GM10266 (cell line): ENCODE measurements at regions not wholly inside any gene's neighbourhood (a gene's known extent, or its start where the extent isn't known, plus 50 kb on each side); places are given as distances from the start of the nearest gene placed in this dataset.

Experiments
- DNase-seq: peaks from one replicate; pipeline ENCODE4 v3.0.0; 2012; ENCODE audit errors: extremely low spot score
- TF ChIP-seq, protein P1 (sequence below): IDR thresholded peaks from 2 replicates; pipeline ENCODE4 v1.5.1; 2012; ENCODE audit warnings: mild to moderate bottlenecking, low read depth; ENCODE audit not compliant: control insufficient read depth, insufficient read depth; ENCODE audit errors: missing control alignments

DNA sequence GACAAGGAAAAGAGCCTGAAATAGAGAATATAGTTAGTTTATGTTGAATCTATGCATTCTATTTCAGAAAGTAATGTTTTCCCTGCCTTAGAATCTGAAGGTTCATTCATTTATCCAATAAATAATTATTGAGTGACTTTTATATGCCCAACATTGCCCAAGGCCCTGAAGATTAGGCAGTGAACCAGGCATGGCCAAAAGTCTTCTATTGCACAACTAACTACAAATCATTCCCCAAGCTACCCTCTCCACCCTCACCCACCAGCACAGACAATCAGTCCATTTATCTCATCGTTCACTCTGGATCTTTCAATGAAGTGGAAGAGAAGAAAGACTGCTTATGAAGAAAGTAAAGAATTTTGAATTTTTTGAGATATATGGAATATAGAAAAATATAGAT lies 268.4 kb downstream of the PLK2 start:
- DNase-seq: no peak

DNA sequence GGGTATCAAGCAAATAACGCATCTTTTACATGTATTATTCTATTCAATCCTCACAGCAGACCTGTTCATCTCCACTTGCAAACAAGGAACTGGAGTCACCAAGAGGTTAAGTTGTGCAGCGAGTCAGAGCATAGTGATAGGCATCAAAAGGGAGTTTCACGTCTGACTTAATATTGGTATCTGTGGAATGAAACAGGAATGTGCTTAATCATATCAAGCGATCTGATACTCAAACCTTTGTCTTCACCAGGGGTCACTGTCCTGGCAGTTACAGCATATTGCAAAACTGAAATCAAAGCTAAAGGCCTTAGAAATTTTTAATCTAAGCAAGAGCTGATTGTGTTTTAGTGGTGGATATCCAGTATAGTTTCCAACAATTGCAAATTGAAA lies 271.6 kb downstream of the PLK2 start:
- DNase-seq: no peak
- TF ChIP-seq, protein P1, sequence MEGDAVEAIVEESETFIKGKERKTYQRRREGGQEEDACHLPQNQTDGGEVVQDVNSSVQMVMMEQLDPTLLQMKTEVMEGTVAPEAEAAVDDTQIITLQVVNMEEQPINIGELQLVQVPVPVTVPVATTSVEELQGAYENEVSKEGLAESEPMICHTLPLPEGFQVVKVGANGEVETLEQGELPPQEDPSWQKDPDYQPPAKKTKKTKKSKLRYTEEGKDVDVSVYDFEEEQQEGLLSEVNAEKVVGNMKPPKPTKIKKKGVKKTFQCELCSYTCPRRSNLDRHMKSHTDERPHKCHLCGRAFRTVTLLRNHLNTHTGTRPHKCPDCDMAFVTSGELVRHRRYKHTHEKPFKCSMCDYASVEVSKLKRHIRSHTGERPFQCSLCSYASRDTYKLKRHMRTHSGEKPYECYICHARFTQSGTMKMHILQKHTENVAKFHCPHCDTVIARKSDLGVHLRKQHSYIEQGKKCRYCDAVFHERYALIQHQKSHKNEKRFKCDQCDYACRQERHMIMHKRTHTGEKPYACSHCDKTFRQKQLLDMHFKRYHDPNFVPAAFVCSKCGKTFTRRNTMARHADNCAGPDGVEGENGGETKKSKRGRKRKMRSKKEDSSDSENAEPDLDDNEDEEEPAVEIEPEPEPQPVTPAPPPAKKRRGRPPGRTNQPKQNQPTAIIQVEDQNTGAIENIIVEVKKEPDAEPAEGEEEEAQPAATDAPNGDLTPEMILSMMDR: no peak

More for the DNA sequence above, 268.4 kb downstream of the PLK2 start:
- TF ChIP-seq, protein P1: no peak

DNA sequence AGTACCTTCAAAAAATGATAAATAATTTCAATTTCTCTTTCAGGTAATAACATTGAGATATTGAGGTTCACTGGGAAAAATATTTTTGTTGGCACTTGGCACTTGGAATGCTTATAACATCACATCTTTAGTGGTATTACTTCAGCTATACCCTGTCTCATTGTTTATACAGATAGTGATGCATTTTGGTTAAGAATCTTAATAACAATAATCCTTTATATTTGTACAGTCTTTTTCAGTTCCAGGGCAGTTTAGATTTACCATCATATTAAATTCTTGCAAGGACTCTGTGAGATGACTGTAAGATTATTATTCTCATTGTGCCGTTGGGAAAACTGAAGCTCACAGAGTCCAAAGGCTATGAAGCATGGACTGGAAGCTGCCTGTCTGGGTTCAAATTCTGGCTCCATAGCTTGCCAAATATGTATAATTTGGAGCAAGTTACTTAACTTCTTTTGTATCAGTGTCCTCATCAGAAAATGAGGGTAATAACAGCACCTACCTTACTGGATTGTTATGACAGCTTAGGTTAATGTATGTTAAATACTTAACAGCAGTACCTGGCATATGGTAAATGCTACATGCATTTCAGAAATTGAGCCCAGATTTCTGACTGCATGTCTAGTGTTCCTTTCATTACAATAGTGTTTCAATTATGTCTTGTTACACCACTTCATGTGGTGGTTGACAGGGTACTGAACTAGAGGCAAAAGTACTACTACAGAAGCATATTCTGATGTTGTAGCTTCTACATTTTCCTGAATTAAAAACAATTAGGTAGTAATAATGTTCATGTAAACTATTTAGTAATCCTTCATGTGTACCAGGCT lies 272.2 kb downstream of the PLK2 start:
- DNase-seq: no peak
- TF ChIP-seq, protein P1: no peak

DNA sequence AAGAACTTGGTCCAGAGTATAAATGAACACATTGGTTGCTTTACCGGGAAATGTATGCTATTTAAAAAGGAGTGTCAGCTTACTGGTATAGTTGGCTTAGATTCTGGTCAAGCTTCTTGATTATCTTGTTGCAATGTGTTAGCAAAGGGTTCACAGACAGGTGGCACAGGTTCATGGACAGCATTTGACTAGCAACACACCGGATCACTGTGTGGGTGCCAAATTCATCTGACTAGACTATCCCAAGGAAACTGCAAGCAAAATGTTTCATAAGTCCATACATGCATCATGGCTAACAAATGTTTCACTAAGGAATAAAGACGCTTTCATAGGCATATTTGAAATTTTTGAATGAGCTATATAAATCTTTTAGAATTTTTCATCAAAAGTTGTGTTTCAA lies 274.1 kb downstream of the PLK2 start:
- DNase-seq: no peak
- TF ChIP-seq, protein P1: no peak

DNA sequence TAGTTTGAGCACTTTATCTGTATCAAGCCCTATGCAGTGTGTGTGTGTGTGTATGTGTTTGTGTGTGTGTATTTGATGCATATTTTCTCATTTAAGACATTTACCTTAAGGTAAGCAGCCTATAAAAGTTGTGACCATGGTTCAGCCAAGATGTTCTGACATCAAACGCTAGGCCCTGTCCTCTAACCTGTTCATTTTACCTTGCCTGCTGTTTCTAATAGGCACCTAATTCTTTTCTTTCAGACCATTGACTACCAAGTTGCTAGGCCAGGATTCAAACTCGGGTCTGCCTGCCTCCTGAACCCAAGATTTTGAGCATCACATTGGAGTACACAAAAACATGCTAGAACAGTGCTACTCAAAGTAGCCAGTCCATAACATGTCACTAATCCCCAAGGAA lies 274.5 kb downstream of the PLK2 start:
- TF ChIP-seq, protein P1: no peak
- DNase-seq: no peak

DNA sequence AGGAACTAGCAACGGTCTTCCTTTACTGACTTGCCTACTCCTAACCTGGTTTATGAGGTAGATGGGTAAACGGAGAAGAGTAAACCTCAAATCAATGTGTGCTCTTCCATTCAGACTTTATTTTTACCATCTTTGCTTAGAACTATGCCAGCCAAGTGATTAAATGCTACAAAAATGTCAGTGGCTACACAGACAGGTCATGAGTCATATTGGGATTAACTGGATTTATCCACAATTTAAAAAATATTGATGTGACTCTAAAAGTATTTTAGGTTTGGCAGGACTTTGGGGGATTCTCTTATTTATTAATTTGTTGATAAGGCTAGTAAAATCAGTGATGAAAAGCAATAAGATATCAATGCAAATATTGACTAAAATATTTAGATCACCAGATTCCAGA lies 275.0 kb downstream of the PLK2 start:
- DNase-seq: no peak

DNA sequence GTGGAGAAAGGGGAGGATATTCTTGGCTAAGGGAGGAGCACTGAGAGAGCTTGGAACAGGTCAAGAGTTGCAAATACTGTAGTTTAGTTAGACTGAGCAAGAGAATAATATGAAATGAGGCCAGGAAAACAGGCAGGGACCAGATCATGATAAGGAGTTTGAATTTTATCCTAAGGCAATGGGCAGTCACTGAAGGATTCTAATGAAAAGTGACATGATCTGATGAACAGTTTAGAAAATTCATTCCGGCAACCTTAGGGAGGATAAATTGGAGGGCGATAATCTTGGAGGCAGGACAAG lies 276.1 kb downstream of the PLK2 start:
- TF ChIP-seq, protein P1: no peak
- no peak for DNase-seq

More for the DNA sequence above, 275.0 kb downstream of the PLK2 start:
- TF ChIP-seq, protein P1: no peak
